A549 (cell line): ENCODE measurements at regions not wholly inside any gene's neighbourhood (a gene's known extent, or its start where the extent isn't known, plus 50 kb on each side); places are given as distances from the start of the nearest gene placed in this dataset.

Source experiments
- ATAC-seq, 2 experiments: fragments of 200-7000 bp in 1 of 2; fragments of >200 bp in 1 of 2; cut with Nextera tagmentation in 1 of 2; cut with Tn5 transposase in 1 of 2; 3 replicates each; pipeline versions ENCODE4 v1.8.0 to v1.9.1; 2018 to 2020; ENCODE audit warnings: mild to moderate bottlenecking in 1 of 2, moderate library complexity in 1 of 2
- CTCF ChIA-PET: fragments of 300-600 bp; sonication (Branson Sonifier 250); formaldehyde crosslinking; extraction: SDS; loops from one replicate; lab custom pipeline; 2021; ENCODE audit warnings: antibody characterized with exemption, inconsistent platforms; lab: Yijun Ruan, JAX
- POLR2A ChIA-PET: fragments of 350-600 bp; formaldehyde crosslinking; extraction: SDS; loops from one replicate; lab custom pipeline; 2021; ENCODE audit warnings: antibody characterized with exemption, inconsistent platforms; lab: Yijun Ruan, JAX
- DNase-seq, 2 experiments: peaks; one replicate each; pipeline versions ENCODE4 v3.0.0 to v3.0.0-alpha.2; 2011 to 2016; ENCODE audit warnings: low read depth in 1 of 2, low spot score in 1 of 2
- FAIRE-seq: peaks from 2 replicates; lab custom pipeline; 2011; peaks lifted over from hg19 to GRCh38; lab: Jason Lieb, UNC
- H3K27ac ChIP-seq, 2 experiments: fragments of >200 bp; sonication (Bioruptor Twin); formaldehyde crosslinking; 3 replicates each; pipeline ENCODE4 v1.5.1; 2016 to 2017
- H3K4me1 ChIP-seq: fragments of >200 bp; sonication (Bioruptor Twin); formaldehyde crosslinking; 3 replicates; pipeline ENCODE4 v1.6.1; 2016
- H3K4me2 ChIP-seq: fragments of >200 bp; sonication (Bioruptor Twin); formaldehyde crosslinking; 3 replicates; pipeline ENCODE4 v1.6.1; 2016
- H3K4me3 ChIP-seq: fragments of >200 bp; sonication (Bioruptor Twin); formaldehyde crosslinking; 3 replicates; pipeline ENCODE4 v1.5.1; 2016
- H3K9me3 ChIP-seq: fragments of >200 bp; sonication (Bioruptor Twin); formaldehyde crosslinking; 3 replicates; pipeline ENCODE4 v1.6.1; 2016
- ATOH8 ChIP-seq: fragments of 250-450 bp; sonication (Bioruptor Pico); IDR thresholded peaks from 2 replicates; pipeline ENCODE4 v1.5.0; 2020; ENCODE audit warnings: low read depth, mild to moderate bottlenecking, moderate library complexity
- CHD4 ChIP-seq: fragments of 200-600 bp; sonication (generic); IDR thresholded peaks from 2 replicates; pipeline ENCODE4 v1.6.1; 2016; ENCODE audit warnings: antibody characterized with exemption, mild to moderate bottlenecking, borderline replicate concordance
- CTCF ChIP-seq: fragments of >200 bp; sonication (Bioruptor Twin); formaldehyde crosslinking; IDR thresholded peaks from 3 replicates; pipeline ENCODE4 v1.5.1; 2016
- EHF ChIP-seq: fragments of 250-450 bp; sonication (Bioruptor Pico); IDR thresholded peaks from 2 replicates; pipeline ENCODE4 v1.5.0; 2020; ENCODE audit warnings: mild to moderate bottlenecking
- EP300 ChIP-seq, 2 experiments: fragments of >200 bp; sonication (Bioruptor Twin); formaldehyde crosslinking; IDR thresholded peaks; 2 replicates in 1 of 2; 3 replicates in 1 of 2; pipeline ENCODE4 v1.6.1; 2016 to 2017
- FOSL2 ChIP-seq, 2 experiments: fragments of 450-650 bp in 1 of 2; fragments of >200 bp in 1 of 2; sonication (Bioruptor Twin) in 1 of 2; formaldehyde crosslinking; IDR thresholded peaks; 2 replicates each; pipeline versions ENCODE4 v1.5.0 to v1.6.1; 2016 to 2020; ENCODE audit warnings: mild to moderate bottlenecking in 1 of 2, moderate library complexity in 1 of 2
- HES2 ChIP-seq: fragments of >200 bp; sonication (Bioruptor Twin); formaldehyde crosslinking; IDR thresholded peaks from 2 replicates; pipeline ENCODE4 v1.6.1; 2016
- MAX ChIP-seq: IDR thresholded peaks from 2 replicates; pipeline ENCODE4 v1.6.1; 2012
- PHF8 ChIP-seq: fragments of 200-600 bp; sonication (generic); IDR thresholded peaks from 2 replicates; pipeline ENCODE4 v1.6.1; 2016; ENCODE audit warnings: low read depth, mild to moderate bottlenecking, antibody characterized with exemption, moderate library complexity, borderline replicate concordance
- RAD21 ChIP-seq, 2 experiments: fragments of >200 bp in 1 of 2; sonication (Bioruptor Twin) in 1 of 2; formaldehyde crosslinking in 1 of 2; IDR thresholded peaks in 1 of 2; conservative IDR thresholded peaks in 1 of 2; 2 replicates in 1 of 2; 3 replicates in 1 of 2; pipeline ENCODE4 v1.6.1; 2012 to 2018; ENCODE audit warnings: inconsistent platforms in 1 of 2
- RARB ChIP-seq: fragments of 250-450 bp; sonication (Bioruptor Pico); IDR thresholded peaks from 2 replicates; pipeline ENCODE4 v1.8.0; 2021; ENCODE audit warnings: mild to moderate bottlenecking, moderate library complexity
- REST ChIP-seq: fragments of 200-600 bp; sonication (generic); IDR thresholded peaks from 2 replicates; pipeline ENCODE4 v1.6.1; 2016; ENCODE audit warnings: antibody characterized with exemption, mild to moderate bottlenecking, moderate library complexity
- RFX5 ChIP-seq: fragments of 450-650 bp; IDR thresholded peaks from 2 replicates; pipeline ENCODE4 v1.7.1; 2014; ENCODE audit warnings: antibody characterized with exemption, mild to moderate bottlenecking, moderate library complexity
- USF2 ChIP-seq: fragments of 450-650 bp; IDR thresholded peaks from 2 replicates; pipeline ENCODE4 v1.6.1; 2014; ENCODE audit warnings: antibody characterized with exemption
- ZC3H11A ChIP-seq: fragments of 450-650 bp; IDR thresholded peaks from 2 replicates; pipeline ENCODE4 v1.6.1; 2014; ENCODE audit warnings: antibody characterized with exemption, mild to moderate bottlenecking
- ZFP36 ChIP-seq: fragments of 450-650 bp; IDR thresholded peaks from 2 replicates; pipeline ENCODE4 v1.6.1; 2014; ENCODE audit warnings: borderline replicate concordance; ENCODE audit not compliant: partially characterized antibody
- WGBS: methylation state at CpG from one replicate; pipeline ENCODE4 v1.1.6; 2017; ENCODE audit errors: missing lambda C conversion rate; 5-methylcytosine and 5-hydroxymethylcytosine counted together

- no peaks in the 10 kb centered on the region for H3K4me1 ChIP-seq
- no peak for DNase-seq
- FAIRE-seq, result no peak
- WGBS, result 65% methylated on average over 14 of the region's 20 CpGs
- TF ChIP-seq PHF8 (no peak), USF2 (no peak), ATOH8 (no peak), ZC3H11A (no peak), REST (no peak), RAD21 (conservative IDR thresholded peaks at IDR 0.05 in 1 of 2, IDR thresholded peaks at IDR 0.05 in 1 of 2) (no peak), CHD4 (no peak), EHF (no peak), RARB (CRISPR knock-in tag) (no peak), HES2 (no peak), MAX (no peak), ZFP36 (no peak), FOSL2 (IDR thresholded peaks at IDR 0.05) (no peak), FOSL2 (CRISPR knock-in tag; IDR thresholded peaks at IDR 0.05) (no peak), EP300 (IDR thresholded peaks at IDR 0.05) (no peak), RFX5 (no peak), CTCF (no peak)
- POLR2A ChIA-PET, result no interaction called here
- H3K4me2 ChIP-seq, result no peak overlapping the region
- CTCF ChIA-PET, result no interaction called here
- H3K27ac ChIP-seq, result no peak overlapping the region
- H3K9me3 ChIP-seq, result no peaks in the 10 kb centered on the region
- no peak for ATAC-seq
- no peak overlapping the region for H3K4me3 ChIP-seq
Observed at GRCh38 chr22:49090061-49090852, 737.4 kb downstream of the BRD1 start.
